ENCODE measurements at regions not wholly inside any gene's neighbourhood (a gene's known extent, or its start where the extent isn't known, plus 50 kb on each side); places are given as distances from the start of the nearest gene placed in this dataset.

DNA sequence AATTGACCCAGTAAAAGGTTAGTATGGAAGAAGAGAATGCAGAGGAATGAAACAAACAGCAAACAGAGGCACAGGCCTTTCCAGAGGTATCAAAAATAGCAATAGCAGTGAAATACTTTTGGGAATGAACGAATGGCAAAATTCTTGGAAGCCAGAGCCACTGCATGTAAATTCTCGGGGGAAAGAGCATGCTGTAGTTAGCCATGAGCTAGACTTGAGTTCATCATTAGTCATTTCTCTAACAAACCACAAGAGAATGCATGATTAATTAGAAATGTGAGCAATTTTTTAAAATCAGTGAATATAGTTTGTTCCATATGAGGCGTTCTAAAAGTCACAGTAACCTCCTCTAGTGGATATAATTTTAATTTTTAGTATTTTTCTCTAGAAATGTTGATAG, 170.3 kb upstream of the PRR16 start:
- no peak for TF ChIP-seq GATA2 (IDR thresholded peaks at IDR 0.05; ENCODE audit: low read depth, low read length)
- TF ChIP-seq GATA3 (IDR thresholded peaks at IDR 0.05; ENCODE audit: low read depth, low read length) = no peak
